ENCODE measurements at regions not wholly inside any gene's neighbourhood (a gene's known extent, or its start where the extent isn't known, plus 50 kb on each side); places are given as distances from the start of the nearest gene placed in this dataset.

DNA sequence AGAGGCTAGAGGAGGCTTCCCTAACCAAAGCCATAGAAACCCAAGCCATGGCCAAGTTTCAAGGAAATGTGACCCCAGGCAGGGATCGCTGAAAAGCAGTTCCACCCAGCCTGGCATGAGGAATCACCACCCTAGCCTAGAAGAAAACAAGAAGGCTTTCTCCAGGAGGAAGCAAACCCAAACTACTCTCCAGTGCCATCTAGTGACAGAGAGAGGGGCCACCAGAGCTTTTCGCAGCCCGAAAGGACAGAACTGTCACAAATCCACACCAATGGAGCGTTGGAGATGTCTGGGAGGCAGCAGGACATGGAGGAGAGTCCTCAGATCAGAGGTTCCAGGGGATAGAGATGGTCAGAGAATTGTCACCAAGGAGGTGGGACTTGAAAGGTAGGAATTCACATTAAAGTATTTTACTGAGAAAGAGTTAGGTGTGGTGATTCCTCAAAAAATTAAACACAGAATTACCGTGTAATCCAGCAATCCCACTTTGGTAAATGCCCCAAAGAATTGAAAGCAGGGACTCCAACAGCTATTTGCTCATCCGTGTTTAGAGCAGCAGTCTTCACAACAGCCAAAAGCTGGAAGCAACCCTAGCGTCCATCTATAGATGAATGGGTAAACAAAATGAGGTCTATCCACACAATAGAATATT lies 67.3 kb upstream of the NUP50 start:
- peak; percentile 44 for DNase-seq

DNA sequence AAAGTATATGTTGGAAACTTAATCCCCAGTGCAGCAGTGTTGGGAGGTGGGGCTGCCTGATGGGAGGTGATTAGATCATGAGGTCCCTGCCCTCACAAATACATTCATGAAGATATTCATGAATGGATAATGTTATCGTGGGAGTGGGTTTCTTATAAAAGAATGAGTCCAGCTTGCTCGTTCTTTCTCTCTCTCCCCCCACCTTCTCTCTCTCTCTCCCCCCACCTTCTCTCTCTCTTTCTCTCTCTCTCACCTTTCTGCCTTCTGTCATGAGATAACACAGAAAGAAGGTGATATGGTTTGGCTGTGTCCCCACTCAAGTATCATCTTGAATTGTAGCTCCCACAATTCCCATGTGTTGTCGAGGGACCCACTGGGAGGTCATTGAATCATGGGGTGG lies 66.7 kb upstream of the NUP50 start:
- no peak for DNase-seq

DNA sequence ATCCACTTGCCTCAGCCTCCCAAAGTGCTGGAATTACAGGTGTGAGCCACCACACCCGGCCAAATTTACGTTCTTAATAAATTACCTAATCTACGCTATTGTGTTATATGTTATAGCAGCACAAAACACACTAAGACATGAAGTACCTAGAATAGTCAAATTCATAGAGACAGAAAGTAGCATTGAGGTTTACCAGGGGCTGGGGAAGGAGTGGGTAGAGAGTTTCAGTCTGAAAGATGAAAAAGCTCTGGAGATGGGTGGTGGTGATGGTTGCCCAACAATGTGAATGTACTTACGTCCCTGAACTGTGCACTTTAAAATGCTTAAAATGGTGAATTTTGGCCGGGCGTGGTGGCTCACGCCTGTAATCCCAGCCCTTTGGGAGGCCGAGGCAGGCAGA lies 65.7 kb upstream of the NUP50 start:
- no peak for DNase-seq

DNA sequence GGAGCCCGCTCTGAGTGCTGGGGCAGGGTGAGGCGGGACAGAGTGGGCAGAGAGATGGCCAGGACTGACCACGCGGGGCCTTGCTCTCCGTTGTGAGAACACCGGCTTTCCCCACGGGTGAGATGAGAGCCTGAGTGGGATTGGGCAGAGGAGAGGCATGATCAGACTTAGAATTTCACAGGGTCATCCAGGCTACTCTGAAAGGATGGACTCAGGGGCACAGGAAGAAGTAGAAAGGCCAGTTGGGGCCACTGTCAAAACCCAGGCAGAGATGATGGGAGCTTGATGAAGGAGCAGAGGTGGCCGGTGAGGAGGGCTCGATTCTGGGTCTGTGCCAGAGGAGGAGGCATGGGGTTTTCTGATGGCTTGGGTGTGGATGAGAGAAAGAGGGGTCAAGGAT lies 63.8 kb upstream of the NUP50 start:
- no peak for DNase-seq

DNA sequence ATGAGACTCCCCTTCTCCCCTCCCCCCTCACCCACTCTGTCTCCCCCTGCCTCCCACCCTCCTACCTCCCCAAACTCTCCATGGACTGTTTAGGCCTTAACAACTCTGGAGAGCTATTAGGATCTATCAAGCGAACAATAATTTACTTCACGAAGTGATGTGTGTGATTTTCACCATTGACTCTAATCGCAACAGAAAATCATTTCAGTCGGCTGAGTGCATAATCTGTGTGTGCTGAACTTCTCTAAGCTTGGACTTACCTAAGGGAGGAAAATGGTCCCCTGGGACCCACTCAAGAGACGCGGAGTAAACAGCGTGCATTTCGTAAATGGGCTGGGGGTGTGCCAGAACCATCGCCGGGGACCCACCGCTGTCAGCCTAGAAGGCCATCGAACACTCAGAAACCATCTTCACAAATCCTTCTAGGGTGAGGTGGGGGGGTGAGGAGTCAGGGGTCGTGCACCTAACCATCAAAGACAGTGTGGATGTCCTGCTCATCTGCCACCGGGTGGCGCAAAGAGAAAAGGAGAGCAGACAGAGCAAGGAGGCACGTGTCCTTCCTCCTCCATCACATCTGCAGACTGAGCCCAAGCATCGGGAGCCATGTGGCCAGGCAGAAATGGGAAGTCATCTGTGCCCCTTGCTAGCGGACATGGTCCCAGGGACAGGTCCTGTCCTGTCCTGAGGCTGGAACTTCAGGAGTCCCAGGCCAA lies 62.1 kb upstream of the NUP50 start:
- DNase-seq, result peak; percentile 48

DNA sequence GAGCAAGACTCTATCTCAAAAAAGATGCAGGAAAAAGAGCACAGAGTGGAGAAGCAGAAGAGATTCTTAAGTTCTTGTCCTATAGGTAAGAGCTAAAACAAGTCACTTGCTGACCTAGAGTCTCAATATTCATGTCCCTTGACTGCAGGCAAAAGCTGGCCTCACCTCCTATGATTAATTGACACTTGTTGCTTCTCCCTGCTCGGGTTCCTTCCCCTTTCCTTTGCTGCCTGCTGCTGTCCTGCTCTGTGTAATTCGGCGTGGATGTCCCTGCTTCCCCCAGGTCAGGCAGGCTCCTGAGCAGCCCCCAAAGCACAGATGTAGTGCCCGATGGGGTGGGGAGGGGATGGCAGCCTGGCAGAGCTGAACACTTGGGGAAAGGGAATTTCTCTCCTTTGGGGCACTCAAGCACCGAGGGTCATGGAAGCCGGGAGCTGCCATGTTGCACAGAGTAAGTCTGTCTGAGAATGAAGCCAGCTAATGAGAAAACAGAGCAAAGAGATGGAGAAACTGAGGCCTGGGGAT lies 60.8 kb upstream of the NUP50 start:
- DNase-seq, result no peak

DNA sequence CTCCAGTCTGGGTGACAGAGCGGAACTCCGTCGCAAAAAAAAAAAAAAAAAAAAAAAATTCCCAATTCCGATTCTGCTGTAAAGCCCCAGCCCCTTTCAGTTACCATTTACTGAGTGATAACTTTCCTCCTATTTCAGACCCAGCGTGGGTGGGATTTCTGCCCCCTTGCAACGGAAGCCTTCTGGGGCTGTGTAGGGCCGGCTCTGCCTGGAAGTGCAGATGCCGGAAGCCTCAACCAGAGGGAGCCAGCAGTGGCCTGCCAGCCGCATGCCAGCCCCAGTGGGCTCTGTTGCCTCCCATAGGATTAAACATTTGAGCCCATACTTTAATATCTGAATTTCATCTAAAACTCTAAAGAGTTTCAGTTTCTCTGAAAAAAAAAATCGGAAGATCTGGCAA lies 60.0 kb upstream of the NUP50 start:
- DNase-seq, result no peak

DNA sequence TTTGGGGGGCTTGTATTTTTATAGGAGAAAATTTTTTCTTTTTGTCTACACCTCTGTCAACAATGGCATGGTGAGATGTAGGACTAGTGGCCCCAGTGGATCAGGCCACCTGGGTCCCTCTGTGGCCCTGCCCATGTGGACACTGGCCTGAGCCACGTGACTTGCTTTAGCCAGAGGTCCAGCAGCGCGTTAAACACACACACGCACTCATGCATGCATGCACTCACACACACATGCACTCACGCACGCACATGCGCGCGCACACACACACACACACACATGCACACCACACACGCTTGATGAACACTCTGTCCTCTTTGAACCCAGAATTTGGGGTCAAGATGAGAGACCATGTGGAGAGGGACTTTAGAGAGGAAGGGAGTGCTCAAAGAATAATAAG lies 59.4 kb upstream of the NUP50 start:
- no peak for DNase-seq

DNA sequence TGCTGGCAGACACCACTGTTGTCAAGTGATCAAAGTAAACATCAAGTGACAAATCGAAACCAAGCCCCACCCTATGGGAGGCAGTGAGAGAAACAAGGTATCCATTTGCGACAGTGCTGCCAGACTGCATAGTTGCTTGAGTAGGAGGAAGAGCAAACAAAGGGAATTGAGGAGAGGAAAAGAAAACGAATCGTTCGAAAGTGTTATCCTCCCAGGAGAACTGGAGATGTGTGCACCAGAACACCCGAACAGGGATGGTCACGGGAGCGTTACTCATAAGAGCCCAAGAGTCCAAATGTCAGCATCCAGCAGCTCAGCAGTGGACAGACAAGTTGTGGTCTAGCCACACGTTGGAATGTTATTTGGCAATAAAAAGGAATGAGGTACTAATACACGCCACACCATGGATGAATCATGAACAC lies 58.4 kb upstream of the NUP50 start:
- DNase-seq, result no peak

DNA sequence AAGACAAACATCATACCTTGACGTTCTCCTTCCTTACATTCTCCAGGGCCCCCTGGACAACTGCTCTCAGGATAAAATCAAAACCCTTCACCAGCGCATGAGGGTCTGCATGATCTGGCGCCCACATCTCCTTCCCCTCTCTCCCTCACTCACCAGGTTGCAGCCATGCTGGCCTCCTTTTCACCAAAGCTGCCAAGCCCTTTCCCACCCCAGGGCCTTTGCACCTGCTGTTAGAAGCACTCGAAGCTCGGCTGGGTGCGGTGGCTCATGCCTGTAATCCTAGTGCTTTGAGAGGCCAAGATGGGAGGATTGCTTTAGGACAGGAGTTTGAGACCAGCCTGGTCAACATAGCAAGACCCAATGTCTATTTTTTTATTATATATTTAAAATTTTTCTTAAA lies 56.1 kb upstream of the NUP50 start:
- DNase-seq, result no peak

DNA sequence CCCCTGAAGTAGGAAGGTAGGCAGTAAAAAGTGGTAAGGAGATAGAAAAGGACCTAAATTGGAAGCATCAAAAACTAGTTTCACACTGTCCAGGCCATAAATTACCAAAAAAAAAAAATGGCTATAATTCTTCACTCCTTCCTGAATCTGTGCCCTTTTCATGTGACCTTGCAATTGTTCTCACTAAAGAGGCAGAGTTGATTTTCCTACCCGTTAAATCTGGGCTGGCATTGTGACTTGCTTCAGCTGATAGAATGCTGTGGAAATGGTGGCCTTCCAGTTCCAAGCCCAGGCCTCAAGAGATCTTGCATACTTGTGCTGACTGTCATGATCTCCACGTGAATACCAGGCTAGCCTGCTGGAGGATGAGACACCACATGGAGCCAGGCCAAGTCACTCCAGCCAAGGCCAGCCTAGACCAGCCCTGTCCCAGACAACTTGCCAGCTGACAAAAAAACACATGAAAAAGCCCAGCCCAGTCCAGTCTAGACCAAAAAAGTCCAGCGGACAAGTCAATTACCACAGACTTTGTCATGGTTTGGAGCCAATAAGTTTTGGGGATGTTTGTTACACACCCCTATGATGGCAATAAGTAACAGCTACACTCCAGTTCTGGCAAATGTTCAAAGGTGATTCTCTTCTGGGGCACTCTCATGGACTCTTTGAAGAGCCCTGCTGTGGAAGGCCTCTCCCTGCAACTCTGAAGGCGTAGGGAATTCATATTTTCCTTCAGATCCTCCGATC lies 51.4 kb upstream of the NUP50 start:
- no peak for DNase-seq

Data from CD4-positive, alpha-beta T cell treated with Interleukin-17A for 1 hour (primary cell).